H1 (cell line): ENCODE measurements at regions not wholly inside any gene's neighbourhood (a gene's known extent, or its start where the extent isn't known, plus 50 kb on each side); places are given as distances from the start of the nearest gene placed in this dataset.

ENCODE experiments used
- CHD7 ChIP-seq: fragments of 300-600 bp; sonication (generic); IDR thresholded peaks from 2 replicates; pipeline ENCODE4 v1.7.1; 2012; ENCODE audit warnings: low read length, moderate library complexity, mild to moderate bottlenecking, inconsistent platforms; ENCODE audit not compliant: insufficient replicate concordance
- EP300 ChIP-seq, 2 experiments: IDR thresholded peaks; 1 replicate in 1 of 2; 2 replicates in 1 of 2; pipeline ENCODE4 v1.6.1; 2011 to 2012; ENCODE audit warnings: low read depth in 2 of 2, low read length in 2 of 2, mild to moderate bottlenecking in 2 of 2, borderline replicate concordance in 1 of 2, inconsistent platforms in 1 of 2, moderate library complexity in 1 of 2
- FOSL1 ChIP-seq: IDR thresholded peaks from 2 replicates; pipeline ENCODE4 v1.6.1; 2011; ENCODE audit warnings: mild to moderate bottlenecking, low read depth, low read length, moderate library complexity; ENCODE audit not compliant: insufficient read depth
- GTF2F1 ChIP-seq: IDR thresholded peaks from 2 replicates; pipeline ENCODE4 v1.6.1; 2012; ENCODE audit warnings: low read depth, low read length, improper control_type of control experiment, borderline replicate concordance
- SRF ChIP-seq: IDR thresholded peaks from 2 replicates; pipeline ENCODE4 v1.6.1; 2011; ENCODE audit warnings: mild to moderate bottlenecking, low read depth, low read length, moderate library complexity

GRCh38 chr2:106582148-106583143, 95.3 kb downstream of the CD8B2 start (continued):
- TF ChIP-seq CHD7 (no peak), FOSL1 (no peak), GTF2F1 (no peak), EP300 (IDR thresholded peaks at IDR 0.05; ENCODE audit: borderline replicate concordance in 1 of 2, low read depth in 2 of 2, low read length in 2 of 2) (no peak), SRF (no peak)
